SHP77 treated with DMSO at 0.1 percent for 48 hours (cell line): ENCODE measurements at regions not wholly inside any gene's neighbourhood (a gene's known extent, or its start where the extent isn't known, plus 50 kb on each side); places are given as distances from the start of the nearest gene placed in this dataset.
"Not testable (repeated sequence)": the region's sequence is repeated elsewhere in the genome, so short reads cannot be mapped to it uniquely, and the experiment has no call there.

Source experiments
- DNase-seq: peaks from one replicate; lab custom pipeline; 2025; lab: John Stamatoyannopoulos, UW

DNA sequence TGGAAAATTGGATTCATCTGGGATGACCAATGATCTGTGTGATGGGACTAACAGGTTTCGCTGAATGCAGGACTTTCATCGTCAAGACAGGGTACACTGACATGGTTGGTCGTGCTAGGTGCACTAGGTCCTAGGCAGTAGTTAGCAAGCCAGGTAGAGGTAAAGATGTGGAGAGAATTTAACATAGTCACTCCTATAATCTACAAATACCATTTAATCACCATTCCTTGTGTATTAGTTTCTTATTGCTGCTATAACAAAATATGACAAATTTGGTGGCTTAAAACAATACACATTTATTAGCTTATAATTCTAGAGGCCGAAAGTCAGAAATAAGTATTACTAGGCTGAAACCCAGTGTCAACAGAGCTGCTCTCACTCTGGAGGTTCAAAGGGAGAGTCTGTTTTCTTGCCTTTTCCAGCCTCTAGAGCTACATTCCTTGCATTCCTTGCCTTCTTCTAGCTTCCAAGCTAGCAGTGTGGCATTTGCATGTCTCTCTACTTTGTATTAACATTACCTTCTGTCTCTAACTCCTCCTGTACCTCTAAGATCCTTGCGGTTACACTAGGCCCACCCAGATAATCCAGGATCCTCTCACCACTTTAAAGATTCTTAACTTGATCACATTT, 98.7 kb upstream of the GRIA3 start:
- DNase-seq = no peak

DNA sequence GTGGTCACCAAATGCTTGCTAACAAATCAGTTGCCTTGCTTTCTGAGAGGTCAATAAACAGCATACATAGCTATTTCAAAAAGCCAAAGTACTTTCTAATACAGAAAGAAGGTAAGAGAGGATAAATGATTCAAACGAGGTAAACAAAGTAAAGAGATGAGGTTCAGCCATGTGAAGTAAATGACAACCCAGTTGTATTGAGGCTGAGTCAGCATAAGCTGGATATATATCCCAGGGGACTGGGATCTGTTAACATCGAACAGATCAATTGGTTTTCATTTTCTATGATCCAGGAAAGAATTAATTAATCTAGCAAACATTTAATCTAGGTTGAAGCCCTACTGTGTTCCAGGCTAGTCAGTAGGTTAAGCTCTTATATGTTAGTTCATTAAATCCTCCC, 97.3 kb upstream of the GRIA3 start:
- DNase-seq = no peak

DNA sequence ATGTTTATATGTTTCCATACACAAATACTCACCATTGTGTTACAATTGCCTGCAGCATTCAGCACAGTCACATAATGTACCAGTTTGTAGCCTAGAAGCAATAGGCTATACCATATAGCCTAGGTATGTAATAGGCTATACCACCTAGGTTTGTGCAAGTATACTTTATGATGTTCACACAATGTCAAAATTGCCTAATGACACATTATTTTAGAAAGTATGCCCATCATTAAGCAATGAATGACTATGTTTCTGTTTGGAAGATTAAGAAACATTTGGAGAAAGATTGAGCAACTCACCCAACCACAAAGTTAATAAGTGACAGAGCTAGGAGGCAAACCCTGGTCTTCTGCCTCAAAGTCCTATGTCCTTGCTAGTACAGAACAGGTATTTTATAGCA, 96.8 kb upstream of the GRIA3 start:
- DNase-seq = no peak

DNA sequence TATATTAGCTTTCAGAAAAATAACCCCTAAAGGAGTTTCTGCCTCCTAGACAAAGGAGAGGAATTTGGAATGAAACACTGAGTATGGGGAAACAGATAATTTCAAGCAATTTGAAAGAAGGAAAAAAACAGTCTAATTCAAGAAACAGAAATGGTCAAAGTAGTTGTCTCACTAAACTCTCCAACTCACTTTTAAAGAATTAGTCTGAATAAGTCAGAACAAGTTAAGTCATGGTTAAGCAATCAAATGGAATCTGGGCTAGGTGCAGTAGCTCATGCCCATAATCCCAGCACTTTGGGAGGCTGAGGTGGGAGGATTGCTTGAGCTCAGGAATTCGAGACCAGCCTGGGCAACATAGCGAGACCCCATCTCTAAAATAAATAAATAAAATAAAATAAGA, 95.7 kb upstream of the GRIA3 start:
- DNase-seq = no peak

DNA sequence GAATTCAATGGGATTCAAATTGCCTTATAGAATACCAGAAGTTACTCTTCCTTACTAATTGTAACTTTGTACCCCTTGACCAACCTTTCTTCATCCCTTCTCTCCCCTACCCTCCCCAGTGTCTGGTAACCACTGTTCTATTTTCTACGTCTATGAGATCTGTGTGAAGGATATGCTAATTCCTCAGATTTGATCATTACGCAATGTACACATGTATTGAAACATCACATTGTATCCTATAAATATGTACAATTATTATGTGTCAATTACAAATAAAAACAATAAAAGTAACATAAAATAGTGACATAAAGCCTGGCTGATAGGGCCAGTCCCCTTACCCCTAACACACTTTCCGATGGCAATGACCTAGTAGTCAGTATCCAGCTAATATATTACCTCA, 95.1 kb upstream of the GRIA3 start:
- DNase-seq = no peak

DNA sequence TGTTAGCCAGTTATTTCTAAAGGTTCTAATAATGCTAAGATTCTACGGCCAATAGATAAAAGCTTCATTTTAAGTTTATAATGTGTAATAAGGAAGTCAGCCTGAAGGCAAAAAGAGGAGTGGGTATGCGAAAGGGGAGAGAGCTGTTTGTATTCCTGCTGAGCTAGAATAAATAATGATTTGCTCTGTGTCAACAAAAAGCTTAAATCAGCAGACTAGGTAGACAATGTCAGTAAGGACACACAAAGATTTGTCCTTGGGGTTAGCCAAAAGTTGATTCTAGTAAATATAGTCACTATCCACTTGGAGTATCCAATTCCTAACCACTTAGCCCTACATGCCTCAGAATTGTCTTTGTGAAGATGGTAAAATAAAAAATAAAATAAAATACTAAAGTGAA, 90.3 kb upstream of the GRIA3 start:
- DNase-seq = no peak

DNA sequence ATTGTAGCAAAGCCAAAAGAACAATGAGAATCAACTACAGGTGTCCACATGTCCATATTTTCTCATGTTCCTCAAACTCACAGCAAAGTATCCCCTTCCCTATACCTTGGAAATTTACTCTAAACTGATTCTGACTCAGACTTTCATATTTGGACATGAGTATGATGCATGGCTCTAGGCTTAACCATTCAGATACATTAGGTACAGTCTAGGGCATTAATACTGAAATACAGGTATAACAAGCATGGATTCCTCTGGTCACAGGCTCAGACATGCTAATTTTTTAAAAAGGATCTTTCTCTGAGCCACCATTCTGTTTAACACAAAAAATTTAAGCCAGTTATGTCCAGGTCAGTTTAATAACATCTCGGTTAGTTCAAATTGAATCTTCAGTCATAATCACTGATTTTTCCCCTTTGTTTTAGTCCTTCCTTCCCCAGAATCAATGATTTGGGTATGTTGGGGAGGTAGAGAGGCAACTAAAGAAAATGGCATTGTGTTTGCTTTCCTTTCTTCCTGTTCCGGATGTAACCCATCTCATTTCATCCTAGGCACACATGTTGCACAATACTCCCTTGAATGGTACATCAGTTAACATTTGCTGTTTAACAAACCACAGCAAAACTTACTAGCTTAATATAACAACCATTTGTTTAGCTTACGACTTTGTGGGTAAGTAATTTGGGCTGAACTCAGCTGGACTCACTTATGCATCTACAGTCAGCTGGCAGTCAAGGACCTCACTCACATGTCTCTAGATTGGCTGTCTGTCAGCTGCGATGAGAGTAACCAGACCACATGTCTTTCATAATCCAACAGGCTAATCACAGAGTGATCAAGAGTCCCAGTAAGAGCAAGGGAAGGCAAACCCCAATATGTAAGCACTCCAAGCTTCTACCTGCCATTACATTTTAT, 75.3 kb upstream of the GRIA3 start:
- DNase-seq = no peak

DNA sequence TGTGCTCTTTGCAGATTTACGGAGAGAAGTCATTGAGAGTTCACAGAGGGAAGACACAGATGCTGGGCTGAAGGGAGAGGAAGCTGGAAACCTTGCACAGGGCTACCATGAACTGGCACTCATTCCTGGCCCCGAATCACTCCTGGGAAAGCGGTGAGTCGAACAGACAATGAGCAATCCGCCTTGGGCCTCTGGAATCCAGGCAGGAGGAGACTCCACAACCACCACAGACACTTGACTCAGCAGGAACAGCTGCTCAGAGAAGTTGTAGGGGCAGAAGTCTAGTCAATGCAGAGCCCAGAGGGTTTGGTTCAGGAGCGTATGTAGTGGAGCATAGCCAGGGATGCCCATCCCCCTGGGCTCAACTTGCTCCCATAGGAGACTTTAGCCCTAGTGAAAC, 62.8 kb upstream of the GRIA3 start:
- DNase-seq = no peak

DNA sequence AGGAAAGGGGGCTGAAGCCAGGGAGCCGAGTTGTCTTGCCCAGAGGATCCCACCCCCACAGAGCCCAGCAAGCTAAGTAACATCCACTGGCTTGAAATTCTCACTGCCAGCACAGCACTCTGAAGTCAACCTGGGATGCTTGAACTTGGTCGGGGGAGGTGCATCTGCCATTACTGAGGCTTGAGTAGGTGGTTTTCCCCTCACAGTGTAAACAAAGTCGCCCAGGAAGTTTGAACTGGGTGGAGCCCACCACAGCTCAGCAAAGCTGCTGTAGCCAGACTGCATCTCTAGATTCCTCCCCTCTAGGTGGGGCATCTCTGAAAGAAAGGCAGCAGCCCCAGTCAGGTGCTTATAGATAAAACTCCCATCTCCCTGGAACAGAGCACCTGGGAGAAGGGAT, 54.3 kb upstream of the GRIA3 start:
- not testable (repeated sequence) for DNase-seq
